Right kidney (tissue), 1 donor: ENCODE measurements at regions not wholly inside any gene's neighbourhood (a gene's known extent, or its start where the extent isn't known, plus 50 kb on each side); places are given as distances from the start of the nearest gene placed in this dataset.
"Not testable (repeated sequence)": the region's sequence is repeated elsewhere in the genome, so short reads cannot be mapped to it uniquely, and the experiment has no call there.

Experiments
- DNase-seq: peaks from one replicate; pipeline ENCODE4 v3.0.0-alpha.2; 2016

- DNase-seq, result no peak
Measured at GRCh38 chr3:80445641-80446040, 677.8 kb upstream of the ROBO1 start.

DNA sequence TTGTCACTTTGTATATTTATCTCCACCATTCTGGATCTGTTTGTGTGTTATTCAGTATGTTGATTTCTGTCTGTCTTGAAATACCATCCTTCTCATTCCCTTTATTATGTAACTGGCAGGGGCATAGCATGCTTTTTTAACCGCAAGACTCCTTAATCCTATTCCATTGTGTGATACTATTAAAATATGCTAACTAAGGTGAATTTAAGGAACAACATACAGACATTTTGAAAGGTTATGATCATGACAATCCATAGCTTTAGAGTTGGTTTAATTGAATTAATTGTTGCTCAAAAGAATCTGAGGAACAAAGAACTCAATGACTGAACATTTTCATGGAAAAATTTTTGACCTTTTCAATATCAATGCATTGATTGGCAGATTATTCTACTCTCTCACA is 677.3 kb upstream of the ROBO1 start:
- no peak for DNase-seq

DNA sequence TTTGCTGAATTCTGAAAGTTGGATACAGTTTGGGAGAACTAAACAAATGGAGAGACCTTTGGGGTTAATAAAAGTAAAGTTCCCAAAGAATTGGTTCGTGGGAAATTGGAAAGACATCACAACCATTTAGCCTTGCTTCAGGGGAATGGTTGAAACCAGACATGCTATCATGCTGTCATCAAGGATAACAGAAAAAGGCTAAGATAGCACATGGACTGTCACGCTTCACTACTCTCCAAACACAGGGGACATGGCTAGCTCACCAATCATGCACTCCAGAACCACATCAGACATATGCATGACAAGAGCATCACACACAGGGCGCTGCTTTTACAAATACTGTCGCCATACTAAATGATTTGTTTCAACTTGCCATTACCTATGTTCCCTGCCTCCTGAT is 671.7 kb upstream of the ROBO1 start:
- no peak for DNase-seq

DNA sequence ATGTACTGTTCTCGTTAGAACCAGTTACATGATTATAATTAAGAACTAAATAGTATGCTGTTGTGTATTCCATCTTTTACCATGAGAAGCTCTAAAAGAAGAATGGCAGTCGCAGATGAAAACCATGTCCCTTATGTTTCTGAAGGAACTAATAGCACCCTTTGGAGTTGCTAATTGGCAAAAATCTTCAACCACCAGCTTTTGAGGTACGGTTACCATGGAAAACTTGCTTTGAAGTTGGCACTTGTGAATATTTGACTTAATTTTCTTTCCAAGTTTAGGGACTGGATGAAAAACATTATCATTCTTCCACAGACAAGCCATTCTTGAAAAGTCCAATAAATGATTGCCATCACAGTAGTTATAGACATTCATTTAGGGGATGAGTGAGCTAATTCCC is 666.6 kb upstream of the ROBO1 start:
- DNase-seq, result no peak

- DNase-seq, result no peak
Measured at GRCh38 chr3:80424951-80425350, 657.2 kb upstream of the ROBO1 start.

- DNase-seq, result no peak
Measured at GRCh38 chr3:80408030-80408721, 640.4 kb upstream of the ROBO1 start.

- no peak for DNase-seq
Measured at GRCh38 chr3:80405618-80406017, 637.8 kb upstream of the ROBO1 start.

- DNase-seq, result no peak
Measured at GRCh38 chr3:80395023-80395422, 627.2 kb upstream of the ROBO1 start.

DNA sequence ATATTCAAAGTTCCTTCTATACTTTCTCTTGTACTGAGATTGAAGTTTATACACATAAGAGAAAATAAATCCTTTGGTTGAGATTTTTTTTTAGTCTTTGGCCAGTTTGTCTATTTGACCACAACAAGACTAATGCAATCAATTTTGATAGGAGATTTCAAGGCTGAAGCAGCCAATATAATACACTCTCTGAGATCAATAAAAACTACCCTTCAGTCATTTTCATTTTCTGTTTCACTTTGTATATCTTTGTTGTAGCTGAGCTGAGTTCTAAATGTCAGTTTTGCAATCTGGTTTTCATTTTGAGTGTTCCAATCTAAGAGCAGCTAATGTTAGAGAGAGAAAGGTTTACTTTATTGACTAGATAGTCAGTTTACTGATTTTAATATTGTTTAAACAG is 623.8 kb upstream of the ROBO1 start:
- DNase-seq, result no peak

GRCh38 chr3:80384811-80385210 is 617.0 kb upstream of the ROBO1 start:
- DNase-seq, result no peak

- DNase-seq, result no peak
Measured at GRCh38 chr3:80374423-80374822, 606.6 kb upstream of the ROBO1 start.

DNA sequence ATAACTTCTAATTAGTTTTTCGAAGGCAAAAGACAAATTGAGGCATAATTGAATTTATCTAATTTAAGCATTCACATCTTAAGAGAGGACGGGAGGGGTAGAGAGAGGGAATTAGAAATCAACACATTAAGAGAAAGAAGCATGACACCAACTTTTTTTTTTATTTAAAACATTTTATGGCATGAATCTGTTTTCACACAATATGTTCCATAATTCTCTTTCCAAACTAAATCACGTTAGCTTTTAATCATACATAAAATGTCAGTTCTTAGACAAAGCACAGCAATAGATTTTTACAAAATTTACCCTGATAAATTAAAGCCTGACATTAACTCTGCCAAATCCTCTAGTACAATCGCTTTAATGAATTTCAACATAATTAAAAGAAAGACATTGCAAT is 600.8 kb upstream of the ROBO1 start:
- no peak for DNase-seq

- DNase-seq, result no peak
Measured at GRCh38 chr3:80366808-80367548, 599.2 kb upstream of the ROBO1 start.

GRCh38 chr3:80357761-80358160 is 590.0 kb upstream of the ROBO1 start:
- no peak for DNase-seq

- no peak for DNase-seq
Measured at GRCh38 chr3:80355144-80355543, 587.3 kb upstream of the ROBO1 start.

DNA sequence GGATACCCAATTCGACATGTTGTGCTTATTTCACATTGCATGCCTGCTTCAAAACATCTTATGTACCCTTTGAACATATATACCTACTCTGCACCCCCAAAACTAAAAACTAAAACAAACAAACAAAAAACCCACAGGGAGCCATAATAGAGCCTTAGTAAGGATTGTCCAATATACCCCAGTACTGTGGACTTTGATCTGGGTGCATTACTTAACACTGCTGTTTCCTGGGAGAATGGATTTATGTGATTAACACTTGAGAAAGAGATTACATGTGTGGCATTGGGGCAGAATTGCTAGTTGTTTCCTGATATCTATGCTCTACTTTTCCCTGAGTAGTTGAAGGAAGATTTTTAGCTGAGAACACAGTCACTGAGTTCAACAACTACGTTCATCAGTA is 583.4 kb upstream of the ROBO1 start:
- DNase-seq, result no peak

DNA sequence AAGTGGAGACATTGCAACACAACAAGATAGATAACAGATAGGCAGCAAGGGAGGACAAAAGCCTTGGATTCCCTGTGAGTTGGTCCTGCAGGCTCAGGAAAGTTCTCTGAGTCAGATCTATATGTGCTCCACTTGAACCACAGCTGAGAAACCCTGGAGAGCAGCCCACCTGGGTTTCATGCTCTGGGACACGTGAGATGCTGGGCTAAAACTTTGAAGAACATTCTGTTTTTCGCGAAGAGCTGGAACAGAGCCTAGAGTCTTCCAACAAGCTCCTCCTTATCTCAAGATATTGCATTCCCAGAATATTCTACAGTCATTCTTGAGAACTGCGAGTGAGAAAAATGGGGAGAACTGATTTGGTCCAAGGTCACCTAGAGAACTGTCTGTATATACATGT is 583.0 kb upstream of the ROBO1 start:
- DNase-seq, result no peak

DNA sequence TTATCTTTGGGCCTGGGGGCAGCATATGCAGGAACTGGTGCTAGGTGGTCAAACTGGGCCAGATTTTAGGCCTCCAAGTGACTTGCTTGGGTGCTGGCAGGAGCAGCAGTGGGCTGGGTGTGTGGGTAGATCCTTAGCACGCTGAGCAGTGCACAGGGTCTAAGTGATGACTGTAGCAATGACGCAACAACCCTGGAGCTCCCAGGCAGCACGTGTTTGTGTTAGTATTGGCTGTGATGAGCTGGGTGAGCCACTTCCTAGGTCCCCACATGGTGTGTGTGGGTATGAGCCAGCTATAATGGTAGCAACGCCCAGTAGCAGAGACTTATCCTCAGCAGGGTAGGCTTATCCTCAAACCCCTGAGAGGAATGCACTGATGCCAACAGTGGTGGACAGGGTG is 570.6 kb upstream of the ROBO1 start:
- DNase-seq, result no peak

- no peak for DNase-seq
Measured at GRCh38 chr3:80334534-80334933, 566.7 kb upstream of the ROBO1 start.

GRCh38 chr3:80331494-80332170 is 563.8 kb upstream of the ROBO1 start:
- DNase-seq, result no peak

DNA sequence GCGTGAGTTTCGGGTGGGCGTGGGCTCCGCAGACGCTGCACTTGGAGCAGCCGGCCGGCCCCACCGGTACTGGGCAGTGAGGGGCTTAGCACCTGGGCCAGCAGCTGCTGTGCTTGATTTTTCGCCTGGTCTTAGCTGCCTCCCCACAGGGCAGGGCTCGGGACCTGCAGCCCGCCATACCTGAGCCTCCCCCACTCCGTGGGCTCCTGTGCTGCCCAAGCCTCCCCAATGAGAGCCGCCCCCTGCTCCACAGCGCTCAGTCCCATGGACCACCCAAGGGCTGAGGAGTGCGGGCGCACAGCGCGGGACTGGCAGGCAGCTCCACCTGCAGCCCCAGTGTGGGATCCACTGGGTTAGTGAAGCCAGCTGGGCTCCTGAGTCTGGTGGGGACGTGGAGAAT is 546.7 kb upstream of the ROBO1 start:
- DNase-seq, result not testable (repeated sequence)

GRCh38 chr3:80308637-80309036 is 540.8 kb upstream of the ROBO1 start:
- DNase-seq, result no peak

DNA sequence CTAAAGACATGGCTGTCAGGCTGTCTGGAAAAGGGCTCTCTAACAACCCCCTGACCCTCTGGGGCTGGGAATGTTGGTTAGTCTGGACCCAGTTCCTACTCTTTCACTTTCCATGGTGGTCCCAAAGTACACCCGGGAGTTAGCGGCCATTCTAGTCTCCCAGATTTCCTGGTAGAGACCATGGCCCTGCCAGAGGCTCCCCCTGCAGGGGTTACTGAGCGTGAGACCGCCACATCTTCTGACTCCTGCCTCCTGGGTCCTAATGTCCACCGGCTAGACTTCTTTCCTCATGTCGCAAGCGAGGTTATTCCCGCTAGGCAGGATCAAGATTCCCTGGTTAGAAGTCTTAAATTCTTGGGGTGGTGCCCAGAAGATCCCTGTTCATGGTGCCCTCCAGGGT is 540.0 kb upstream of the ROBO1 start:
- no peak for DNase-seq

GRCh38 chr3:80297720-80298119 is 529.9 kb upstream of the ROBO1 start:
- DNase-seq, result no peak
